ENCODE measurements at regions not wholly inside any gene's neighbourhood (a gene's known extent, or its start where the extent isn't known, plus 50 kb on each side); places are given as distances from the start of the nearest gene placed in this dataset.

DNA sequence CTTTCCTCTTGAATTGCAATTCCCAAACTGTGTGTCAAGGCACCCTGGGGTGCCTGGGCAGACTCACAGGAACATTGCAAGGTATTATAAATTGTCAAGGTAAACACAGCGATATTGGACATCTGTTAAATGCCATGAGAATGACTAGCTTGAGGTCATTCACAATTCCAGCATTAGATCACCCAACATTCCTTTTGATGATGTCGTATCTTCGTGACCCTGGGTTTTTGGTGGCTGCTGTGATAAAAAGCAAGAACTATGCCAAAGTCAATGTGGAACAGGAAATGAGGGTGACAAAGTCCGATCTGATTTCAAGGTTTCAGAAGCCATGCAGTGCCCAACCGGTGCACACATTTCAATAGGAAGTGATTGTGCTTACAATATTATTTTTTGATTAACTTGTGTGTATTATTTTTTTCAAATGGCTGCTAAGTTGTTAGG is 458.4 kb downstream of the MIAT start:
- Histone ChIP-seq H3K36me3 (no peaks in the 10 kb centered on the region), H3K27ac (no peak overlapping the region), H3K9me3 (peaks cover 0 to 12% of the 10 kb centered on the region in 2 donors), H3K27me3 (no peaks in the 10 kb centered on the region), H3K4me1 (peaks cover 0 to 10% of the 10 kb centered on the region in 2 donors), H3K4me3 (no peak overlapping the region)
- no peak for DNase-seq (ENCODE audit: low spot score)
- TF ChIP-seq, protein P1, sequence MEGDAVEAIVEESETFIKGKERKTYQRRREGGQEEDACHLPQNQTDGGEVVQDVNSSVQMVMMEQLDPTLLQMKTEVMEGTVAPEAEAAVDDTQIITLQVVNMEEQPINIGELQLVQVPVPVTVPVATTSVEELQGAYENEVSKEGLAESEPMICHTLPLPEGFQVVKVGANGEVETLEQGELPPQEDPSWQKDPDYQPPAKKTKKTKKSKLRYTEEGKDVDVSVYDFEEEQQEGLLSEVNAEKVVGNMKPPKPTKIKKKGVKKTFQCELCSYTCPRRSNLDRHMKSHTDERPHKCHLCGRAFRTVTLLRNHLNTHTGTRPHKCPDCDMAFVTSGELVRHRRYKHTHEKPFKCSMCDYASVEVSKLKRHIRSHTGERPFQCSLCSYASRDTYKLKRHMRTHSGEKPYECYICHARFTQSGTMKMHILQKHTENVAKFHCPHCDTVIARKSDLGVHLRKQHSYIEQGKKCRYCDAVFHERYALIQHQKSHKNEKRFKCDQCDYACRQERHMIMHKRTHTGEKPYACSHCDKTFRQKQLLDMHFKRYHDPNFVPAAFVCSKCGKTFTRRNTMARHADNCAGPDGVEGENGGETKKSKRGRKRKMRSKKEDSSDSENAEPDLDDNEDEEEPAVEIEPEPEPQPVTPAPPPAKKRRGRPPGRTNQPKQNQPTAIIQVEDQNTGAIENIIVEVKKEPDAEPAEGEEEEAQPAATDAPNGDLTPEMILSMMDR (IDR thresholded peaks at IDR 0.05) = no peak

DNA sequence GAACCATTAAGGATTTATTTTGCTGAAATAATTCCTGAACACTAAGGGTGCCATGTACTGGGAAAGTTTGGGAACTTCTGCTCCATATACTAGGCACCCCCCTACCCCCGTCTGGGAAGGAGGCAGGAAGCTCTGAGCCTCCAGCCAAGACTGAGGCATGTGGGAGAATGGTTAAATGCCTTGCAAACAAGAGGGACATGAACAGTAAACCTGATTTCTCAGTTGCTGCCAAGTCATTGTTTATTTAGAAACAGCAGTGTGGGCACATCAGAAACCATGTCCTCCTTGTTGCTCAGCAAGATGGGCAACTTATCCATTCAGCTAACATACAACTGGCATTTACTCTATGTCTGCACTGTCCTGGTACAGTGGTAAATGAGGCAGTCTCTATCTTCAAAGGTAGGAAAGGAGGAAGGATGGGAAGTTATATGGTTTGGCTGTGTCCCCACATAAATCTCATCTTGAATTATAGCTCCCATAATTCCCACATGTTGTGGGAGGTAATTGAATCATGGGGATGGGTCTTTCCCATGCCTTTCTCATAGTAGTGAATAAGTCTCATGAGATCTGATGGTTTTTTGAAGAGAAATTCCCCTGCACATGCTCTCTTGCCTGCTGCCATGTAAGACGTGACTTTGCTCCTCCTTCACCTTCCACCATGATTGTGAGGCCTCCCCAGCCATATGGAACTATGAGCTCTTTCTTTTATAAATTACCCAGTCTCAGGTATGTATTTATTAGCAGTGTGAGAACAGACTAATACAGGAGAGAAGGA is 459.1 kb downstream of the MIAT start:
- no peak for DNase-seq (ENCODE audit: low spot score)
- Histone ChIP-seq H3K27me3 (no peaks in the 10 kb centered on the region), H3K27ac (no peak overlapping the region), H3K9me3 (peaks cover 0 to 12% of the 10 kb centered on the region in 2 donors), H3K4me1 (peaks cover 0 to 6% of the 10 kb centered on the region in 2 donors), H3K36me3 (no peaks in the 10 kb centered on the region), H3K4me3 (no peak overlapping the region)
- TF ChIP-seq, protein P1 (IDR thresholded peaks at IDR 0.05) = no peak

GRCh38 chr22:27120036-27120435 is 462.6 kb downstream of the MIAT start:
- Histone ChIP-seq H3K27me3 (no peaks in the 10 kb centered on the region), H3K9me3 (peaks cover 0 to 12% of the 10 kb centered on the region in 2 donors), H3K4me1 (no peaks in the 10 kb centered on the region), H3K27ac (no peak overlapping the region), H3K36me3 (no peaks in the 10 kb centered on the region), H3K4me3 (no peak overlapping the region)
- no peak for DNase-seq (ENCODE audit: low spot score)
- TF ChIP-seq, protein P1 (IDR thresholded peaks at IDR 0.05) = no peak

DNA sequence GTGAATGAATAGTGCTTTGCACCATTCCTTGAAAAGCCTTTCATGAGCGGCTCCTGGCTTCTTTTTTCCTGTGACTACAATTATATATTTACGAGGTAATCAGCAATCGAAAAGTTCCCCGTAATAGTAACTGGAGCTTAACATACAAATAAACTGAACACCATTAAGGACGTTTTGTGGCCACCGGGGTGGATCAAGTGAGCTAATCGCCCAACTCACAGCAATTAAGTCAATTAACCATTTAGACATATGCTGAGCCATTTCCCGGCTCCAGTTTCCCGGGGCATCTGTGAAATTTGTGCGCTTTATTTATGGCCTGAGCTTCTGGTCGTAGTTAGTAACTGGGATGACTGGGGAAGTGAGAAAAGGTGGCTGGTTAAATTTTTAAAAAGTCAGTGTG is 465.2 kb downstream of the MIAT start:
- H3K9me3 ChIP-seq = peaks cover 0 to 12% of the 10 kb centered on the region in 2 donors
- no peaks in the 10 kb centered on the region for H3K36me3 ChIP-seq
- no peak overlapping the region for H3K27ac ChIP-seq
- no peaks in the 10 kb centered on the region for H3K27me3 ChIP-seq
- no peak for DNase-seq (ENCODE audit: low spot score)
- no peak overlapping the region for H3K4me3 ChIP-seq
- TF ChIP-seq, protein P1 (IDR thresholded peaks at IDR 0.05) = no peak
- H3K4me1 ChIP-seq = no peaks in the 10 kb centered on the region

GRCh38 chr22:27123880-27124279 is 466.5 kb downstream of the MIAT start:
- H3K36me3 ChIP-seq = no peaks in the 10 kb centered on the region
- peaks cover 0 to 12% of the 10 kb centered on the region in 2 donors for H3K9me3 ChIP-seq
- no peaks in the 10 kb centered on the region for H3K4me1 ChIP-seq
- no peak for DNase-seq (ENCODE audit: low spot score)
- no peak overlapping the region for H3K4me3 ChIP-seq
- H3K27me3 ChIP-seq = no peaks in the 10 kb centered on the region
- TF ChIP-seq, protein P1 (IDR thresholded peaks at IDR 0.05) = no peak
- peak overlapping the region in 1 of 2 donors; percentile 50 for H3K27ac ChIP-seq

Measured in right atrium auricular region (tissue), 2 donors.